ENCODE measurements at regions not wholly inside any gene's neighbourhood (a gene's known extent, or its start where the extent isn't known, plus 50 kb on each side); places are given as distances from the start of the nearest gene placed in this dataset.

GRCh38 chr3:187924651-187925050 lies 179.4 kb upstream of the BCL6 start:
- no peak overlapping the region for H2AFZ ChIP-seq (ENCODE audit: insufficient read depth, low read depth, low read length, poor library complexity, severe bottlenecking)
- no peak overlapping the region for H3K4me2 ChIP-seq (replicated peaks; ENCODE audit: extremely low read depth, low read length, poor library complexity, severe bottlenecking)
- Mint-ChIP-seq H3K4me3 (no peak overlapping the region), H3K36me3 (peaks cover 2 to 5% of the 10 kb centered on the region in 2 donors), H3K27ac (no peak overlapping the region), H3K27me3 (ENCODE audit: low read depth in 3 of 3) (no peaks in the 10 kb centered on the region), H3K9me3 (peaks cover 4 to 14% (median 11%) of the 10 kb centered on the region in 7 donors), H3K4me1 (peaks cover 25% of the 10 kb centered on the region)
- H3K4me1 ChIP-seq (ENCODE audit: control insufficient read depth in 1 of 2, insufficient read depth in 2 of 2, low read length in 2 of 2), result peaks cover 22 to 27% of the 10 kb centered on the region in 2 donors
- H3K27me3 ChIP-seq (ENCODE audit: control insufficient read depth in 2 of 2, insufficient read depth in 2 of 2, low read length in 2 of 2), result no peaks in the 10 kb centered on the region
- H3K9me3 ChIP-seq (replicated peaks in 1 of 2; ENCODE audit: control insufficient read depth in 1 of 2, insufficient read depth in 1 of 2, low read length in 2 of 2), result peaks cover 0 to 15% of the 10 kb centered on the region in 2 donors
- no peak overlapping the region for H3K9ac ChIP-seq (ENCODE audit: insufficient read depth, low read length, poor library complexity, severe bottlenecking)
- H4K20me1 ChIP-seq (ENCODE audit: insufficient read depth, low read length), result no peaks in the 10 kb centered on the region
- no peak for DNase-seq
- TF ChIP-seq CTCF (IDR thresholded peaks at IDR 0.05), result no peak
- no peaks in the 10 kb centered on the region for H3K36me3 ChIP-seq (replicated peaks in 1 of 2; ENCODE audit: control insufficient read depth in 1 of 2, insufficient read depth in 2 of 2, low read length in 2 of 2)
- H3K27ac ChIP-seq (ENCODE audit: low read depth in 1 of 2, low read length in 2 of 2), result no peak overlapping the region
- no peak overlapping the region for H3K4me3 ChIP-seq (replicated peaks in 1 of 3; ENCODE audit: low read depth in 2 of 3, low read length in 3 of 3)
- intact Hi-C loops (cut with micrococcal nuclease), result no loop called here
- no peaks in the 10 kb centered on the region for H3K79me2 ChIP-seq (ENCODE audit: insufficient read depth, low read length)

GRCh38 chr3:187925326-187925725 lies 180.1 kb upstream of the BCL6 start:
- Histone ChIP-seq H3K27ac (ENCODE audit: low read depth in 1 of 2, low read length in 2 of 2) (no peak overlapping the region), H3K27me3 (ENCODE audit: control insufficient read depth in 2 of 2, insufficient read depth in 2 of 2, low read length in 2 of 2) (no peaks in the 10 kb centered on the region), H3K4me1 (ENCODE audit: control insufficient read depth in 1 of 2, insufficient read depth in 2 of 2, low read length in 2 of 2) (peaks cover 15 to 20% of the 10 kb centered on the region in 2 donors), H2AFZ (ENCODE audit: insufficient read depth, low read depth, low read length, poor library complexity, severe bottlenecking) (no peak overlapping the region), H3K9me3 (replicated peaks in 1 of 2; ENCODE audit: control insufficient read depth in 1 of 2, insufficient read depth in 1 of 2, low read length in 2 of 2) (peaks cover 0 to 15% of the 10 kb centered on the region in 2 donors), H3K36me3 (replicated peaks in 1 of 2; ENCODE audit: control insufficient read depth in 1 of 2, insufficient read depth in 2 of 2, low read length in 2 of 2) (no peaks in the 10 kb centered on the region), H3K4me2 (replicated peaks; ENCODE audit: extremely low read depth, low read length, poor library complexity, severe bottlenecking) (no peak overlapping the region), H3K79me2 (ENCODE audit: insufficient read depth, low read length) (no peaks in the 10 kb centered on the region), H4K20me1 (ENCODE audit: insufficient read depth, low read length) (no peaks in the 10 kb centered on the region), H3K9ac (ENCODE audit: insufficient read depth, low read length, poor library complexity, severe bottlenecking) (no peak overlapping the region), H3K4me3 (replicated peaks in 1 of 3; ENCODE audit: low read depth in 2 of 3, low read length in 3 of 3) (no peak overlapping the region)
- TF ChIP-seq CTCF (IDR thresholded peaks at IDR 0.05), result no peak
- H3K9me3 Mint-ChIP-seq, result peaks cover 4 to 14% (median 10%) of the 10 kb centered on the region in 7 donors
- no peak overlapping the region for H3K27ac Mint-ChIP-seq
- intact Hi-C loops (cut with micrococcal nuclease), result no loop called here
- H3K4me3 Mint-ChIP-seq, result no peak overlapping the region
- DNase-seq, result no peak
- peaks cover 2 to 5% of the 10 kb centered on the region in 2 donors for H3K36me3 Mint-ChIP-seq
- 100% methylated on average over 1 of the region's 1 CpG for WGBS (ENCODE audit: insufficient coverage)
- H3K4me1 Mint-ChIP-seq, result peaks cover 19% of the 10 kb centered on the region
- H3K27me3 Mint-ChIP-seq (ENCODE audit: low read depth in 3 of 3), result no peaks in the 10 kb centered on the region

Measured in CD14-positive monocyte (primary cell).